ENCODE measurements at regions not wholly inside any gene's neighbourhood (a gene's known extent, or its start where the extent isn't known, plus 50 kb on each side); places are given as distances from the start of the nearest gene placed in this dataset.
"Not testable (repeated sequence)": the region's sequence is repeated elsewhere in the genome, so short reads cannot be mapped to it uniquely, and the experiment has no call there.

- POLR2A ChIA-PET; H3K27ac Mint-ChIP-seq; ATAC-seq; DNase-seq; H3K4me3 Mint-ChIP-seq; H3K36me3 Mint-ChIP-seq (ENCODE audit: low read depth); H3K4me1 Mint-ChIP-seq (ENCODE audit: low read depth); CTCF ChIA-PET; H3K27me3 Mint-ChIP-seq (ENCODE audit: low read depth): not testable (repeated sequence)
- H3K9me3 Mint-ChIP-seq (ENCODE audit: insufficient read depth), result peaks cover 39% of the 10 kb centered on the region
Observed at GRCh38 chr21:5217933-5218332, 5303.4 kb upstream of the TPTE start.

- H3K4me3 Mint-ChIP-seq, ATAC-seq: not testable (repeated sequence)
- peaks cover 53% of the 10 kb centered on the region for H3K9me3 Mint-ChIP-seq (ENCODE audit: insufficient read depth)
Observed at GRCh38 chr21:5219988-5220387, 5301.4 kb upstream of the TPTE start.

GRCh38 chr21:5220468-5220867 is 5300.9 kb upstream of the TPTE start:
- H3K4me3 Mint-ChIP-seq; H3K27me3 Mint-ChIP-seq (ENCODE audit: low read depth); ATAC-seq; CTCF ChIA-PET; POLR2A ChIA-PET; H3K4me1 Mint-ChIP-seq (ENCODE audit: low read depth); DNase-seq; H3K27ac Mint-ChIP-seq; H3K36me3 Mint-ChIP-seq (ENCODE audit: low read depth): not testable (repeated sequence)
- peaks cover 55% of the 10 kb centered on the region for H3K9me3 Mint-ChIP-seq (ENCODE audit: insufficient read depth)

More at GRCh38 chr21:5219988-5220387, 5301.4 kb upstream of the TPTE start:
- H3K4me1 Mint-ChIP-seq (ENCODE audit: low read depth); H3K36me3 Mint-ChIP-seq (ENCODE audit: low read depth); CTCF ChIA-PET; DNase-seq; POLR2A ChIA-PET; H3K27me3 Mint-ChIP-seq (ENCODE audit: low read depth); H3K27ac Mint-ChIP-seq: not testable (repeated sequence)

- H3K36me3 Mint-ChIP-seq (ENCODE audit: low read depth); DNase-seq; ATAC-seq; CTCF ChIA-PET; H3K4me3 Mint-ChIP-seq; POLR2A ChIA-PET; H3K4me1 Mint-ChIP-seq (ENCODE audit: low read depth); H3K27ac Mint-ChIP-seq; H3K27me3 Mint-ChIP-seq (ENCODE audit: low read depth): not testable (repeated sequence)
- peaks cover 62% of the 10 kb centered on the region for H3K9me3 Mint-ChIP-seq (ENCODE audit: insufficient read depth)
Observed at GRCh38 chr21:5221458-5222050, 5299.8 kb upstream of the TPTE start.

GRCh38 chr21:5222996-5223782 is 5298.2 kb upstream of the TPTE start:
- H3K36me3 Mint-ChIP-seq (ENCODE audit: low read depth); H3K4me1 Mint-ChIP-seq (ENCODE audit: low read depth); ATAC-seq; H3K4me3 Mint-ChIP-seq; POLR2A ChIA-PET; H3K27me3 Mint-ChIP-seq (ENCODE audit: low read depth); DNase-seq; H3K27ac Mint-ChIP-seq; CTCF ChIA-PET: not testable (repeated sequence)
- peaks cover 63% of the 10 kb centered on the region for H3K9me3 Mint-ChIP-seq (ENCODE audit: insufficient read depth)

GRCh38 chr21:5224156-5224555 is 5297.2 kb upstream of the TPTE start:
- H3K27me3 Mint-ChIP-seq (ENCODE audit: low read depth); H3K4me3 Mint-ChIP-seq; ATAC-seq; H3K4me1 Mint-ChIP-seq (ENCODE audit: low read depth); DNase-seq; H3K27ac Mint-ChIP-seq; CTCF ChIA-PET; POLR2A ChIA-PET; H3K36me3 Mint-ChIP-seq (ENCODE audit: low read depth): not testable (repeated sequence)
- peaks cover 63% of the 10 kb centered on the region for H3K9me3 Mint-ChIP-seq (ENCODE audit: insufficient read depth)

- CTCF ChIA-PET; H3K27ac Mint-ChIP-seq; H3K36me3 Mint-ChIP-seq (ENCODE audit: low read depth); H3K4me1 Mint-ChIP-seq (ENCODE audit: low read depth); H3K27me3 Mint-ChIP-seq (ENCODE audit: low read depth); POLR2A ChIA-PET; H3K4me3 Mint-ChIP-seq; DNase-seq; ATAC-seq: not testable (repeated sequence)
- H3K9me3 Mint-ChIP-seq (ENCODE audit: insufficient read depth), result peaks cover 66% of the 10 kb centered on the region
Observed at GRCh38 chr21:5227252-5227651, 5294.1 kb upstream of the TPTE start.

GRCh38 chr21:5230561-5230960 is 5290.8 kb upstream of the TPTE start:
- H3K36me3 Mint-ChIP-seq (ENCODE audit: low read depth); H3K4me1 Mint-ChIP-seq (ENCODE audit: low read depth); H3K4me3 Mint-ChIP-seq; POLR2A ChIA-PET; DNase-seq; H3K27me3 Mint-ChIP-seq (ENCODE audit: low read depth); CTCF ChIA-PET; H3K27ac Mint-ChIP-seq; ATAC-seq: not testable (repeated sequence)
- H3K9me3 Mint-ChIP-seq (ENCODE audit: insufficient read depth), result peaks cover 76% of the 10 kb centered on the region

GRCh38 chr21:5231261-5231660 is 5290.1 kb upstream of the TPTE start:
- ATAC-seq; H3K27ac Mint-ChIP-seq; H3K27me3 Mint-ChIP-seq (ENCODE audit: low read depth); H3K4me3 Mint-ChIP-seq; H3K4me1 Mint-ChIP-seq (ENCODE audit: low read depth); POLR2A ChIA-PET; DNase-seq; CTCF ChIA-PET; H3K36me3 Mint-ChIP-seq (ENCODE audit: low read depth): not testable (repeated sequence)
- peaks cover 74% of the 10 kb centered on the region for H3K9me3 Mint-ChIP-seq (ENCODE audit: insufficient read depth)

GRCh38 chr21:5232176-5232958 is 5289.0 kb upstream of the TPTE start:
- H3K27me3 Mint-ChIP-seq (ENCODE audit: low read depth); ATAC-seq; H3K4me1 Mint-ChIP-seq (ENCODE audit: low read depth); CTCF ChIA-PET; DNase-seq; H3K27ac Mint-ChIP-seq; H3K4me3 Mint-ChIP-seq; H3K36me3 Mint-ChIP-seq (ENCODE audit: low read depth); POLR2A ChIA-PET: not testable (repeated sequence)
- peaks cover 71% of the 10 kb centered on the region for H3K9me3 Mint-ChIP-seq (ENCODE audit: insufficient read depth)

- H3K4me3 Mint-ChIP-seq; H3K36me3 Mint-ChIP-seq (ENCODE audit: low read depth); H3K27ac Mint-ChIP-seq; ATAC-seq; CTCF ChIA-PET; H3K27me3 Mint-ChIP-seq (ENCODE audit: low read depth); DNase-seq; POLR2A ChIA-PET; H3K4me1 Mint-ChIP-seq (ENCODE audit: low read depth): not testable (repeated sequence)
- H3K9me3 Mint-ChIP-seq (ENCODE audit: insufficient read depth), result peaks cover 63% of the 10 kb centered on the region
Observed at GRCh38 chr21:5235761-5236160, 5285.6 kb upstream of the TPTE start.
